Neural cell (in vitro differentiated cells): ENCODE measurements at regions not wholly inside any gene's neighbourhood (a gene's known extent, or its start where the extent isn't known, plus 50 kb on each side); places are given as distances from the start of the nearest gene placed in this dataset.

Experiments
- H2AFZ ChIP-seq: fragments of 200-600, 300-800 bp; sonication (generic), shearing (Covaris generic); 2 replicates; pipeline ENCODE4 v1.6.0; 2014; ENCODE audit warnings: low read depth, mild to moderate bottlenecking, antibody characterized with exemption, low read length, moderate library complexity
- H3F3A ChIP-seq: fragments of 200-600 bp; shearing (Covaris generic); 2 replicates; pipeline ENCODE4 v1.6.1; 2016; ENCODE audit warnings: mild to moderate bottlenecking, moderate library complexity, mixed read lengths, antibody characterized with exemption, low read length; ENCODE audit not compliant: insufficient read depth, poor library complexity, severe bottlenecking
- H3K27ac ChIP-seq: fragments of 200-600, 300-800 bp; sonication (generic), shearing (Covaris generic); 2 replicates; pipeline ENCODE4 v1.5.1; 2014; ENCODE audit warnings: mild to moderate bottlenecking, low read length, moderate library complexity
- H3K27me3 ChIP-seq: fragments of 300-800, 200-600 bp; sonication (generic), shearing (Covaris generic); 2 replicates; pipeline ENCODE4 v1.6.0; 2014; ENCODE audit warnings: mild to moderate bottlenecking, low read depth, low read length, moderate library complexity; ENCODE audit not compliant: insufficient read depth
- H3K36me3 ChIP-seq: fragments of 300-800, 200-600 bp; sonication (generic), shearing (Covaris generic); 2 replicates; pipeline ENCODE4 v1.5.1; 2014; ENCODE audit warnings: mild to moderate bottlenecking, antibody characterized with exemption, low read length, moderate library complexity; ENCODE audit not compliant: insufficient read depth
- H3K4me2 ChIP-seq: fragments of 300-800, 200-600 bp; sonication (generic), shearing (Covaris generic); 2 replicates; pipeline ENCODE4 v1.6.0; 2014; ENCODE audit warnings: mild to moderate bottlenecking, low read length
- H3K4me3 ChIP-seq: fragments of 300-800, 200-600 bp; sonication (generic), shearing (Covaris generic); 2 replicates; pipeline ENCODE4 v1.5.1; 2014; ENCODE audit warnings: mild to moderate bottlenecking, low read length, moderate library complexity
- H3K79me2 ChIP-seq: fragments of 200-600 bp; shearing (Covaris generic); replicated peaks from 2 replicates; pipeline ENCODE4 v1.6.0; 2014; ENCODE audit warnings: mild to moderate bottlenecking, low read length, moderate library complexity; ENCODE audit not compliant: insufficient read depth
- H3K9ac ChIP-seq: fragments of 300-800, 200-600 bp; sonication (generic), shearing (Covaris generic); 2 replicates; pipeline ENCODE4 v1.6.1; 2016; ENCODE audit warnings: mild to moderate bottlenecking, low read length, mixed read lengths
- H3K9me2 ChIP-seq: fragments of 200-600 bp; shearing (Covaris generic); 2 replicates; pipeline ENCODE4 v1.6.1; 2016; ENCODE audit warnings: mild to moderate bottlenecking, low read length, mixed read lengths; ENCODE audit not compliant: insufficient read depth
- H3K9me3 ChIP-seq: fragments of 200-600, 300-800 bp; sonication (generic), shearing (Covaris generic); 2 replicates; pipeline ENCODE4 v1.6.1; 2016; ENCODE audit warnings: mild to moderate bottlenecking, mixed run types, low read length, moderate library complexity, mixed read lengths
- H4K20me1 ChIP-seq: fragments of 200-600 bp; shearing (Covaris generic); 2 replicates; pipeline ENCODE4 v1.6.1; 2016; ENCODE audit warnings: mild to moderate bottlenecking, mixed run types; ENCODE audit not compliant: insufficient read depth
- CTCF ChIP-seq: fragments of 450-650 bp; IDR thresholded peaks from 2 replicates; pipeline ENCODE4 v1.5.1; 2014; ENCODE audit warnings: antibody characterized with exemption, mild to moderate bottlenecking, moderate library complexity; ENCODE audit not compliant: poor library complexity, severe bottlenecking
- EP300 ChIP-seq: fragments of 450-650 bp; conservative IDR thresholded peaks from 2 replicates; pipeline ENCODE4 v1.6.1; 2014; ENCODE audit warnings: antibody characterized with exemption, mild to moderate bottlenecking, moderate library complexity; ENCODE audit not compliant: poor library complexity, severe bottlenecking
- EZH2 ChIP-seq: fragments of 200-600, 300-800 bp; shearing (Covaris generic), sonication (generic); IDR thresholded peaks from 2 replicates; pipeline ENCODE4 v1.6.1; 2014; ENCODE audit warnings: antibody characterized with exemption, low read length, borderline replicate concordance, mild to moderate bottlenecking; ENCODE audit not compliant: insufficient read depth, poor library complexity, severe bottlenecking
- MXI1 ChIP-seq: fragments of 450-650 bp; conservative IDR thresholded peaks from 2 replicates; pipeline ENCODE4 v1.6.1; 2014; ENCODE audit warnings: antibody characterized with exemption, mild to moderate bottlenecking; ENCODE audit not compliant: poor library complexity, severe bottlenecking
- POLR2AphosphoS5 ChIP-seq: IDR thresholded peaks from 2 replicates; pipeline ENCODE4 v1.6.1; 2012
- RAD21 ChIP-seq: fragments of 450-650 bp; conservative IDR thresholded peaks from 2 replicates; pipeline ENCODE4 v1.6.1; 2014; ENCODE audit warnings: antibody characterized with exemption, mild to moderate bottlenecking, moderate library complexity
- REST ChIP-seq: IDR thresholded peaks from 2 replicates; pipeline ENCODE4 v1.6.1; 2012; ENCODE audit warnings: borderline replicate concordance
- SMC3 ChIP-seq: fragments of 450-650 bp; conservative IDR thresholded peaks from 2 replicates; pipeline ENCODE4 v1.6.1; 2014; ENCODE audit warnings: antibody characterized with exemption, mild to moderate bottlenecking, moderate library complexity; ENCODE audit not compliant: poor library complexity
- TAF1 ChIP-seq: IDR thresholded peaks from 2 replicates; pipeline ENCODE4 v1.6.1; 2012; ENCODE audit warnings: low read depth

GRCh38 chr12:85690146-85690545 lies 146.1 kb downstream of the RASSF9 start:
- Histone ChIP-seq H3K36me3 (no peaks in the 10 kb centered on the region), H3K79me2 (no peaks in the 10 kb centered on the region), H3K27me3 (no peaks in the 10 kb centered on the region), H2AFZ (no peak overlapping the region), H3K9me3 (no peaks in the 10 kb centered on the region), H3K4me3 (no peak overlapping the region), H3K9ac (no peak overlapping the region), H3F3A (no peaks in the 10 kb centered on the region), H3K27ac (no peak overlapping the region), H3K9me2 (no peaks in the 10 kb centered on the region), H3K4me2 (no peak overlapping the region), H4K20me1 (no peaks in the 10 kb centered on the region)
- TF ChIP-seq EZH2 (no peak), POLR2AphosphoS5 (no peak)

DNA sequence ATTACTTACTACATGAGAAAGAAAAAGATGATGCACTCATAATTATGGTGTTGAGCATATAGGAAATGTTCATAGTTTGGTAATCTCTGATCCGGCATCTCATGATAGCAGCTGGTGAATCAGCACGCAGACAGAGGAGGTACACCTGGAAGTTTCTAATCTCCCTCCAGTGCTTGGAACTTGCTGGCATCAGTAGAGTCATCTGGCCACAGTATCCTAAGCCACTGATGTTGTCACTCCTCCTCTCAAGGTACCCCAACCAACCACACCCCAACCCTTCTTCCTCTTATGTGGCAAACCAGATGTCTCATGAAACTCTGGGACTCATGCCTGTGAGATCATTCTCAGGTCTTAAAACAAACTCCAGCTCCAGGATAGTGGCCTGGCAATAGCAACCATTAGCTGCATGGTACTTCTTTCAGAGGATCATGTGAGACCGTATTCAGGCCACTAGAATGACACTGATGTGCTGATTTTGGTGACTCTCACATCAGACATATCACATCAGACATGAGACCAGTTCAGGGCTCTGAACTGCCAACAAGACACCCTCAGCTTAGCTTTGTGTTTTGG lies 143.0 kb downstream of the RASSF9 start:
- Histone ChIP-seq H3K4me2 (no peak overlapping the region), H2AFZ (no peak overlapping the region), H3K4me3 (no peak overlapping the region), H3K79me2 (no peaks in the 10 kb centered on the region), H3K9me3 (no peaks in the 10 kb centered on the region), H3K9ac (no peak overlapping the region), H3K27me3 (no peaks in the 10 kb centered on the region), H3K27ac (no peak overlapping the region), H4K20me1 (no peaks in the 10 kb centered on the region), H3K36me3 (no peaks in the 10 kb centered on the region), H3F3A (no peaks in the 10 kb centered on the region), H3K9me2 (no peaks in the 10 kb centered on the region)
- no peak for TF ChIP-seq CTCF
- TF ChIP-seq SMC3 = no peak
- no peak for TF ChIP-seq POLR2AphosphoS5
- no peak for TF ChIP-seq TAF1
- no peak for TF ChIP-seq EZH2
- no peak for TF ChIP-seq EP300
- no peak for TF ChIP-seq RAD21
- TF ChIP-seq REST = no peak
- no peak for TF ChIP-seq MXI1

GRCh38 chr12:85695097-85695715 lies 141.0 kb downstream of the RASSF9 start:
- no peaks in the 10 kb centered on the region for H4K20me1 ChIP-seq
- no peaks in the 10 kb centered on the region for H3K9me2 ChIP-seq
- H3K27me3 ChIP-seq = no peaks in the 10 kb centered on the region
- H3K79me2 ChIP-seq = no peaks in the 10 kb centered on the region
- H3K4me3 ChIP-seq = no peak overlapping the region
- H3K4me2 ChIP-seq = no peak overlapping the region
- H2AFZ ChIP-seq = no peak overlapping the region
- H3K27ac ChIP-seq = no peak overlapping the region
- no peaks in the 10 kb centered on the region for H3F3A ChIP-seq
- no peak overlapping the region for H3K9ac ChIP-seq
- no peaks in the 10 kb centered on the region for H3K36me3 ChIP-seq
- TF ChIP-seq CTCF (no peak), EP300 (no peak), MXI1 (no peak), POLR2AphosphoS5 (no peak), EZH2 (no peak), TAF1 (no peak), REST (no peak), RAD21 (no peak), SMC3 (no peak)
- H3K9me3 ChIP-seq = no peaks in the 10 kb centered on the region
